Bronchial epithelial cell (primary cell): ENCODE measurements at regions not wholly inside any gene's neighbourhood (a gene's known extent, or its start where the extent isn't known, plus 50 kb on each side); places are given as distances from the start of the nearest gene placed in this dataset.
"Not testable (repeated sequence)": the region's sequence is repeated elsewhere in the genome, so short reads cannot be mapped to it uniquely, and the experiment has no call there.

Experiments
- DNase-seq: peaks from one replicate; pipeline ENCODE4 v3.0.0-alpha.2; 2010; ENCODE audit warnings: low read depth
- FAIRE-seq: peaks from 2 replicates; lab custom pipeline; 2011; peaks lifted over from hg19 to GRCh38; lab: Jason Lieb, UNC
- H3K27me3 ChIP-seq: 2 replicates; pipeline ENCODE4 v1.5.1; 2011; ENCODE audit warnings: low read length; ENCODE audit not compliant: control insufficient read depth, insufficient read depth
- H3K36me3 ChIP-seq: 2 replicates; pipeline ENCODE4 v1.5.1; 2011; ENCODE audit warnings: low read length; ENCODE audit not compliant: control insufficient read depth, insufficient read depth
- H3K4me3 ChIP-seq: 2 replicates; pipeline ENCODE4 v1.5.1; 2011; ENCODE audit warnings: mild to moderate bottlenecking, low read depth, low read length, control low read depth
- CTCF ChIP-seq: IDR thresholded peaks from 2 replicates; pipeline ENCODE4 v1.5.1; 2011; ENCODE audit warnings: mild to moderate bottlenecking, moderate library complexity, low read length, control low read depth, inconsistent platforms; ENCODE audit not compliant: insufficient read depth, severe bottlenecking

DNA sequence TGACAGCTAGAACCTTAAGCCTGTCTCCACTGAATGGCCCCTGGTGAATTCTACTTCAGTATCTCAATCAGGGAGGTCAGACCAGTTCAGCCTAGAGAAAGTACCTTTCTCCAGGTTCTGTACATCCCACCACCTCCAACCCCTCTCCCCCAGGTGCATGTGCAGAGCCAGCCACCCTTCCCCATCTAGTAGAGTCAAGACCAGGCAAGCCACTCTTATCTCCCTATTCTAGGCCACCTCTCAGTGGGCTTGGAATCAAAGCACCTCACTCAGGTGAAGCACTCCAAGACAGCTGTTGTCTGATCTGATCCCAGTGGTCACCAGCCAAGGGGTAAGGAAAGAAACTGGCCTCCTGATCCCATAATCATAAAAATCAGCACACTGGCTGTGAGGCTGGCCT, 340.9 kb downstream of the BCL11B start:
- Histone ChIP-seq H3K36me3 (no peaks in the 10 kb centered on the region), H3K4me3 (no peak overlapping the region), H3K27me3 (peaks cover 3% of the 10 kb centered on the region)
- FAIRE-seq (no peak), DNase-seq (no peak)
- TF ChIP-seq CTCF, result no peak

GRCh38 chr14:98931911-98932310, 340.1 kb downstream of the BCL11B start:
- H3K36me3 ChIP-seq, result no peaks in the 10 kb centered on the region
- peaks cover 3% of the 10 kb centered on the region for H3K27me3 ChIP-seq
- TF ChIP-seq CTCF, result no peak
- no peak overlapping the region for H3K4me3 ChIP-seq
- DNase-seq, result no peak
- FAIRE-seq, result no peak

DNA sequence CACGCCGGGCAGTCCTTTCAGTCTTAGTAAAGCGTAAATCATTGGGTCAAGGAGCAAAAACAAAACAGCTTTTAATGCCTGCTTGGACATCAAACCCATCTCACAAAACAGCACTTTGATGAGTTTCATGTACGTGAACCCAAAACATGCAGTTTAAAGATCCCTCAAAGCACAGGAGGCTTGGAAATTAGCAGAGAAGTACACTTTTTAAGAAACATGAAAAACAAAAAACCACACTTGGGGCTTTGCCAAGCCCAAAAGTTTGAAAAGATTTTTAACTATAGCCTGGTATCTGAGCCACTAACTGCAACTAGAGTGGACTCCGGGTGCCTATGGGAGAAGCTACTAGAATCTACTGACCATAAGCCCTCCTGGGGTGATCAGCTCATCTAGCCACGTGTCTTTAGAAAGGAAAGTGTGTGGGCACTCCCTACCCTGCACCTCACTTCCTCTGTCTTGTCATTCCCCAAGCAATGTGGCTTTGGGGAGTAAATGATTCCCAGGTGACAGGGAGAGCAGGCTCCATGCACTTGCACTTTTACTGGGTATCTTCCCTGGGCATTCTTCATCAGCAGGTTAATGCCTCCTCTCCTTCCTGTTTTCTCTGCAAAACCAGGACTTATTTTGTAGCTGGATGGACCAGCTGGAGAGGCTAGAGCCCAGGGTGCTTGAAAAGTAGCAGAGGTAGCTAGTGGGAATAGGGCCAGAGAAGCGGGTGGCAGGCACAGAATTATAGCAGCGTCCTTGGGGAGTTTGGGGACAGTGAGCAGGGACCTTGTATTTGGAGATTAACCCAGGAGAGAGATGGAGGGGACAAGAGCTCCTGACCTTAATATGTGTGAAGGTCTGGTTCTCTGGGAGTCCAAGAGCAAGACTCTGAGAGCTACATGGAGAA, 339.3 kb downstream of the BCL11B start:
- TF ChIP-seq CTCF, result no peak
- Histone ChIP-seq H3K27me3 (peaks cover 3% of the 10 kb centered on the region), H3K36me3 (no peaks in the 10 kb centered on the region), H3K4me3 (no peak overlapping the region)
- DNase-seq (no peak), FAIRE-seq (peak; percentile 47)

DNA sequence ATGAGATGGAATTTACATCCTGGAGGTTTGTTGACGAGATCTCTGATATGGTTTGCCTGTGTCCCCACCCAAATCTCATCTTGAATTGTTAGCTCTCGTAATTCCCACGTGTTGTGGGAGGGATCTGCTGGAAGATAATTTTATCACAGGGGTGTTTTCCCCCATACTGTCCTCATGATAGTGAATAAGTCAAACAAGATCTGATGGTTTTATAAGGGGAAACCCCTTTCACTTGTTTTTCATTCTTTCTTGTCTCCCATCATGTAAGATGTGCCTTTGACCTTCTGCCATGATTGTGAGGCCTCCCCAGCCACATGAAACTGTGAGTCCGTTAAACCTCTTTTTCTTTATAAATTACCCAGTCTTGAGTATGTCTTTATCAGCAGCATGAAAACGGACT, 337.4 kb downstream of the BCL11B start:
- FAIRE-seq, H3K36me3 ChIP-seq, H3K4me3 ChIP-seq: not testable (repeated sequence)

DNA sequence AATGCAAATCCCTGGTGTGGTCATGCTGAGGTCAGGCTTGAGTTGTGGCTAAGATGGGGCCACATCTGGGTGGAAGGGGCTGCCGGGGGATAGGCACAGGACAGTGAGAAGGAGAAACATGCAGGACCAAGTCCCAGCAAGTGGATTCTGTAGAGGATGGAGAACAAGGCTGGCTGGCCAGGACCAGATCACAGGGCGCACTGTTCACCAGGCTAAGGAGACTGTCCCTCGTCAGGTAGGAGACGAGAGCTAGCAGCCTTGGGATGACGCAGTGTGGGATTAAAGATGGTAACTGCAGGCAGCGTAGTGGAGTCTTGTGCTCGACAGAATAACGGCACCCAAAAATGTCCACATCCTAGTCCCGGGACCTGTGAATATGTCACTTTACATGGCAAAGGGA, 336.1 kb downstream of the BCL11B start:
- DNase-seq (no peak), FAIRE-seq (no peak)
- Histone ChIP-seq H3K27me3 (peaks cover 3% of the 10 kb centered on the region), H3K36me3 (no peaks in the 10 kb centered on the region), H3K4me3 (no peak overlapping the region)
- no peak for TF ChIP-seq CTCF

More for the DNA sequence above, 337.4 kb downstream of the BCL11B start:
- not testable (repeated sequence) for DNase-seq, H3K27me3 ChIP-seq

- Histone ChIP-seq H3K4me3 (no peak overlapping the region), H3K36me3 (no peaks in the 10 kb centered on the region), H3K27me3 (peaks cover 3% of the 10 kb centered on the region)
- no peak for TF ChIP-seq CTCF
- no peak for DNase-seq
- no peak for FAIRE-seq
Measured at GRCh38 chr14:98937021-98937420, 335.0 kb downstream of the BCL11B start.
